Peyer's patch (tissue), 4 donors: ENCODE measurements at regions not wholly inside any gene's neighbourhood (a gene's known extent, or its start where the extent isn't known, plus 50 kb on each side); places are given as distances from the start of the nearest gene placed in this dataset.

Experiments
- DNase-seq, 3 donors: peaks; one replicate each; pipeline ENCODE4 v3.0.0-alpha.2; 2017 to 2019
- H3K27ac ChIP-seq, 4 donors: fragments of 200-600 bp; sonication (generic); one replicate each; pipeline ENCODE4 v1.5.1; 2016 to 2019
- H3K27me3 ChIP-seq, 2 donors: fragments of 200-600 bp; sonication (generic); one replicate each; pipeline ENCODE4 v1.5.1; 2019
- H3K36me3 ChIP-seq, 3 donors: fragments of 200-600 bp; sonication (generic); one replicate each; pipeline ENCODE4 v1.5.1; 2016 to 2019
- H3K4me1 ChIP-seq, 4 donors: fragments of 200-600 bp; sonication (generic); one replicate each; pipeline ENCODE4 v1.5.1; 2016 to 2019
- H3K4me3 ChIP-seq, 4 donors: fragments of 200-600 bp; sonication (generic); 1 replicate in 3 of 4; 2 replicates in 1 of 4; pipeline ENCODE4 v1.5.1; 2016 to 2019; ENCODE audit warnings: mild to moderate bottlenecking in 1 of 4
- H3K9me3 ChIP-seq, 4 donors: fragments of 200-600 bp; sonication (generic); one replicate each; pipeline ENCODE4 v1.5.1; 2016 to 2019; ENCODE audit warnings: mild to moderate bottlenecking in 1 of 4
- CTCF ChIP-seq, 6 experiments: fragments of 450-650 bp in 4 of 6; fragments of 200-600 bp in 2 of 6; sonication (generic) in 1 of 6; IDR thresholded peaks; one replicate each; pipeline ENCODE4 v1.5.1; 2017 to 2019; ENCODE audit warnings: antibody characterized with exemption in 6 of 6, mild to moderate bottlenecking in 3 of 6, moderate library complexity in 1 of 6
- POLR2A ChIP-seq, 2 donors: fragments of 450-650 bp; IDR thresholded peaks; one replicate each; pipeline ENCODE4 v1.5.1; 2017; ENCODE audit warnings: antibody characterized with exemption in 2 of 2, mild to moderate bottlenecking in 2 of 2, moderate library complexity in 2 of 2

DNA sequence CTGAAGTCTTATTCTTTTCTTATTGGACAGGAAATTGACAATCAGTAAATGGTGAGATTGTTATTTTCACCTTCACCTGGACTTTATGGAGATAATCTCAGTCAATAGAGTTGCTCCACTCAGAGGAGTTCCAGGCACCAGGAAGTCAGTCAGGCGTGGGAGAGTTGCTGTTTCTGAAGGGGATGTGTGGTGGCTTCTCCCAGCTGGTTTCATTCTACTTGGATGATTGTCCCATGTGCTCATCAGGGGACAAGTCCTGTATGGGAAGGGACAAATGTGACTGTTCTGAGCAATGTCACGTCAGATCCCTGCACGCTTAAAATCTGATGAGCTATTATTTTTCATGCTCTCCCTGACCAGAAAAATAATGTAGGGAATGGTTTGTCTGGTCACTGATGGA is 222.5 kb upstream of the PITRM1 start:
- H3K27ac ChIP-seq, result no peak overlapping the region
- no peaks in the 10 kb centered on the region for H3K4me1 ChIP-seq
- no peak for DNase-seq

GRCh38 chr10:3393958-3394357 is 221.4 kb upstream of the PITRM1 start:
- Histone ChIP-seq H3K27me3 (no peaks in the 10 kb centered on the region), H3K4me1 (no peaks in the 10 kb centered on the region), H3K27ac (no peak overlapping the region), H3K36me3 (no peaks in the 10 kb centered on the region), H3K4me3 (no peak overlapping the region), H3K9me3 (no peaks in the 10 kb centered on the region)
- TF ChIP-seq POLR2A (IDR thresholded peaks at IDR 0.05), result no peak
- no peak for TF ChIP-seq CTCF (IDR thresholded peaks at IDR 0.05)
- DNase-seq, result no peak

More for the DNA sequence above, 222.5 kb upstream of the PITRM1 start:
- H3K36me3 ChIP-seq, result no peaks in the 10 kb centered on the region
- TF ChIP-seq POLR2A (IDR thresholded peaks at IDR 0.05), result no peak
- H3K27me3 ChIP-seq, result no peaks in the 10 kb centered on the region
- no peak overlapping the region for H3K4me3 ChIP-seq
- H3K9me3 ChIP-seq, result no peaks in the 10 kb centered on the region

DNA sequence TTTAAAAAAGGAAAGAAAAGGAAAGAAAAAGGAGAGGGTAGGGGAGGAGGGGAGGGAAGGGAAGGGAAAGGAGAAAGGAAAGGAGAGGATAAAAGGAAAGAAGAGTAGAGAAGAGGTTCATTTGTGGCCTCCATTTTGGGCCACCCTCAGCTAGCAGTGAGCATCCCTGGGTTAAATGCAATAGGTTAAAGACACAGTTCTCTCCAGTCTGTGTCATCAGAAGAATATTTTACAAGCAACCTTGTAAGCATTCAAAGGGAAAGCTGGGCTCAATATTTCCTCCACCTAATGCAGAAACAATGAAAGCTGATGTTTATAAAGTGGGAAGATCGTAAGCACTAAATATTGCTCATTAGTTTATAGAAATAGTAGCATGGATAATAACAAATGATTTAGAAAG is 219.1 kb upstream of the PITRM1 start:
- DNase-seq, result no peak
- H3K36me3 ChIP-seq, result no peaks in the 10 kb centered on the region
- no peaks in the 10 kb centered on the region for H3K9me3 ChIP-seq
- no peak overlapping the region for H3K27ac ChIP-seq
- H3K4me1 ChIP-seq, result no peaks in the 10 kb centered on the region
- no peaks in the 10 kb centered on the region for H3K27me3 ChIP-seq
- no peak for TF ChIP-seq CTCF (IDR thresholded peaks at IDR 0.05)
- TF ChIP-seq POLR2A (IDR thresholded peaks at IDR 0.05), result no peak
- no peak overlapping the region for H3K4me3 ChIP-seq

DNA sequence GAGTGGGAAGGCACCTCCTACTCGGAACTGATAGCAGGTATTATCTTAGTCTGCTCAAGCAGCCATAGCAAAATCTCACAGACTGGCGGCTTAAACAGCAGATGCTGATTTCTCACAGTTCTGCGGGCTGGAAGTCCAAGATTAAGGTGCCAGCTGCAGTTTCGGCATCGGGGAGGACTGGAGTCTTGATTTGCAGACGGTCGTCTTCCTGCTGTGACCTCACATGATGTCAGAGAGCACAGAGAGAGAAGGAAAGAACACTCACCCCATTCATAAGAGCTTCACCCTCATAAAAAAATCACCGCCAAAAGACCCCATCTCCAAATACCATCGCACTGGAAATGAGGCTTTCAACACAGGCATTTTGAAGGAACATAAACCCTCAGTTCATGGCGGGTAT is 216.5 kb upstream of the PITRM1 start:
- TF ChIP-seq CTCF (IDR thresholded peaks at IDR 0.05) (no peak), POLR2A (IDR thresholded peaks at IDR 0.05) (no peak)
- Histone ChIP-seq H3K27ac (no peak overlapping the region), H3K36me3 (no peaks in the 10 kb centered on the region), H3K4me1 (no peaks in the 10 kb centered on the region), H3K27me3 (no peaks in the 10 kb centered on the region), H3K9me3 (no peaks in the 10 kb centered on the region), H3K4me3 (no peak overlapping the region)
- DNase-seq, result no peak

DNA sequence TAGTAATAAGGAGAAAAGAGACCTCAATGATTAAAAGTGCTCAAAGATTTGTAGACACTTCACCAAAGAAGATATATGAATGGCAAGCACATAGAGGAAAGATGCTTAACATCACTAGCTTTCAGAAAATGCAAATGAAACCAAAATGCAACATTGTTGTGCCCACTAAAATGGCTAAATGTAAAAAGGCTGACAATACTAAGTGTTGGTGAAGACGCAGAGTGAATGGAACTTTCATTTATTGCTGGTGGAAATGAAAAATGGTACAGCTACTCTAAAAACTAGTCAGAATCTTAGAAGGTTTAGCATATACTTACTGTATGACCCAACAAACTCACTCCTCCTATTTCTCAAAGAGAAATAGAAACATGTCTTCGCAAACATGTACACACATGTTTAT is 212.9 kb upstream of the PITRM1 start:
- TF ChIP-seq POLR2A (IDR thresholded peaks at IDR 0.05) (no peak), CTCF (IDR thresholded peaks at IDR 0.05) (no peak)
- no peak for DNase-seq
- no peaks in the 10 kb centered on the region for H3K27me3 ChIP-seq
- H3K36me3 ChIP-seq, result no peaks in the 10 kb centered on the region
- H3K4me3 ChIP-seq, result no peak overlapping the region
- no peak overlapping the region for H3K27ac ChIP-seq
- H3K9me3 ChIP-seq, result no peaks in the 10 kb centered on the region
- no peaks in the 10 kb centered on the region for H3K4me1 ChIP-seq

DNA sequence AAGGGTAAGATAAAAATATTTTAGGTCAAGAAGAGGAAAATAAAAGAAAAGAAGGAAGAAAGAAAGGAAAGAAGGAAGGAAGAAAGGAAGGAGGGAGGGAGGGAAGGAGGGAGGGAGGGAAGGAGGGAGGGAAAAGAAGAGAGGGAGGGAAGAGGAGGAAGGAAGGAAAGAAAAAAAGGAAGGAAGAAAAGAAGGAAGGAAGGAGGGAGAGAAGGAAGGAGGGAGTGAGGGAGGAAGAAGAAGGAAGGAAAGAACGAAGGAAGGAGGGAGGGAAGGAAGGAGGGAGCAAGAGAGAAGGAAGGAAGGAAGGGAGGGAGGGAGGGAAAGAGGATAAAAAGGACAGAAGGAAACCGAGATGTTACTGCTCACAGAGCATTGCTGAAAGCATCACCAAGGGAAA is 209.5 kb upstream of the PITRM1 start:
- no peak for TF ChIP-seq POLR2A (IDR thresholded peaks at IDR 0.05)
- TF ChIP-seq CTCF (IDR thresholded peaks at IDR 0.05), result no peak
- Histone ChIP-seq H3K27me3 (no peaks in the 10 kb centered on the region), H3K4me3 (no peak overlapping the region), H3K4me1 (no peaks in the 10 kb centered on the region), H3K36me3 (no peaks in the 10 kb centered on the region), H3K27ac (no peak overlapping the region), H3K9me3 (no peaks in the 10 kb centered on the region)
- DNase-seq, result no peak
